Endothelial cell (in vitro differentiated cells): ENCODE measurements at regions not wholly inside any gene's neighbourhood (a gene's known extent, or its start where the extent isn't known, plus 50 kb on each side); places are given as distances from the start of the nearest gene placed in this dataset.

ENCODE experiments used
- DNase-seq: peaks from one replicate; pipeline ENCODE4 v3.0.0; 2021; ENCODE audit warnings: low spot score
- H3K27ac Mint-ChIP-seq: one replicate; pipeline ENCODE4 v1.8.0; 2021; ENCODE audit warnings: mixed read lengths, inconsistent platforms; ENCODE audit not compliant: unreplicated experiment
- H3K27me3 Mint-ChIP-seq: one replicate; pipeline ENCODE4 v1.8.0; 2021; ENCODE audit warnings: mild to moderate bottlenecking, moderate library complexity, mixed read lengths, inconsistent platforms; ENCODE audit not compliant: unreplicated experiment
- H3K36me3 Mint-ChIP-seq: one replicate; pipeline ENCODE4 v1.8.0; 2021; ENCODE audit warnings: mild to moderate bottlenecking, low read depth, mixed read lengths, inconsistent platforms; ENCODE audit not compliant: unreplicated experiment
- H3K4me1 Mint-ChIP-seq: one replicate; pipeline ENCODE4 v1.8.0; 2021; ENCODE audit warnings: mild to moderate bottlenecking, mixed read lengths, inconsistent platforms; ENCODE audit not compliant: unreplicated experiment
- H3K4me3 Mint-ChIP-seq: one replicate; pipeline ENCODE4 v1.8.0; 2021; ENCODE audit warnings: mild to moderate bottlenecking, mixed read lengths, inconsistent platforms; ENCODE audit not compliant: unreplicated experiment
- H3K9me3 Mint-ChIP-seq: one replicate; pipeline ENCODE4 v1.8.0; 2021; ENCODE audit warnings: mixed read lengths, inconsistent platforms; ENCODE audit not compliant: unreplicated experiment
- TF ChIP-seq, protein P1 (sequence below): fragments of 200-600 bp; sonication (generic); IDR thresholded peaks from one replicate; pipeline ENCODE4 v1.5.0; 2021; ENCODE audit warnings: antibody characterized with exemption; ENCODE audit not compliant: unreplicated experiment

GRCh38 chr2:22037274-22037673 is 913.5 kb downstream of the TDRD15 start:
- TF ChIP-seq, protein P1, sequence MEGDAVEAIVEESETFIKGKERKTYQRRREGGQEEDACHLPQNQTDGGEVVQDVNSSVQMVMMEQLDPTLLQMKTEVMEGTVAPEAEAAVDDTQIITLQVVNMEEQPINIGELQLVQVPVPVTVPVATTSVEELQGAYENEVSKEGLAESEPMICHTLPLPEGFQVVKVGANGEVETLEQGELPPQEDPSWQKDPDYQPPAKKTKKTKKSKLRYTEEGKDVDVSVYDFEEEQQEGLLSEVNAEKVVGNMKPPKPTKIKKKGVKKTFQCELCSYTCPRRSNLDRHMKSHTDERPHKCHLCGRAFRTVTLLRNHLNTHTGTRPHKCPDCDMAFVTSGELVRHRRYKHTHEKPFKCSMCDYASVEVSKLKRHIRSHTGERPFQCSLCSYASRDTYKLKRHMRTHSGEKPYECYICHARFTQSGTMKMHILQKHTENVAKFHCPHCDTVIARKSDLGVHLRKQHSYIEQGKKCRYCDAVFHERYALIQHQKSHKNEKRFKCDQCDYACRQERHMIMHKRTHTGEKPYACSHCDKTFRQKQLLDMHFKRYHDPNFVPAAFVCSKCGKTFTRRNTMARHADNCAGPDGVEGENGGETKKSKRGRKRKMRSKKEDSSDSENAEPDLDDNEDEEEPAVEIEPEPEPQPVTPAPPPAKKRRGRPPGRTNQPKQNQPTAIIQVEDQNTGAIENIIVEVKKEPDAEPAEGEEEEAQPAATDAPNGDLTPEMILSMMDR = no peak
- H3K4me3 Mint-ChIP-seq = no peak overlapping the region
- H3K27me3 Mint-ChIP-seq = no peaks in the 10 kb centered on the region
- DNase-seq = no peak
- H3K36me3 Mint-ChIP-seq = no peaks in the 10 kb centered on the region
- peak overlapping the region; percentile 50 for H3K27ac Mint-ChIP-seq
- H3K4me1 Mint-ChIP-seq = peaks cover 10% of the 10 kb centered on the region
- H3K9me3 Mint-ChIP-seq = no peaks in the 10 kb centered on the region

GRCh38 chr2:22043784-22044183 is 920.0 kb downstream of the TDRD15 start:
- H3K4me1 Mint-ChIP-seq = no peaks in the 10 kb centered on the region
- DNase-seq = no peak
- H3K27ac Mint-ChIP-seq = no peak overlapping the region
- no peak overlapping the region for H3K4me3 Mint-ChIP-seq
- H3K9me3 Mint-ChIP-seq = no peaks in the 10 kb centered on the region
- H3K27me3 Mint-ChIP-seq = no peaks in the 10 kb centered on the region
- TF ChIP-seq, protein P1 = peak; percentile 42
- no peaks in the 10 kb centered on the region for H3K36me3 Mint-ChIP-seq

GRCh38 chr2:22055784-22056620 is 932.2 kb downstream of the TDRD15 start:
- H3K27ac Mint-ChIP-seq = no peak overlapping the region
- no peak overlapping the region for H3K4me3 Mint-ChIP-seq
- H3K9me3 Mint-ChIP-seq = no peaks in the 10 kb centered on the region
- H3K27me3 Mint-ChIP-seq = no peaks in the 10 kb centered on the region
- no peak for DNase-seq
- no peaks in the 10 kb centered on the region for H3K4me1 Mint-ChIP-seq
- TF ChIP-seq, protein P1 = no peak
- H3K36me3 Mint-ChIP-seq = no peaks in the 10 kb centered on the region

- no peak for DNase-seq
- TF ChIP-seq, protein P1 = no peak
- no peaks in the 10 kb centered on the region for H3K9me3 Mint-ChIP-seq
- H3K4me3 Mint-ChIP-seq = no peak overlapping the region
- H3K36me3 Mint-ChIP-seq = no peaks in the 10 kb centered on the region
- no peak overlapping the region for H3K27ac Mint-ChIP-seq
- H3K27me3 Mint-ChIP-seq = no peaks in the 10 kb centered on the region
- H3K4me1 Mint-ChIP-seq = no peaks in the 10 kb centered on the region
Observed at GRCh38 chr2:22056621-22057132, 932.9 kb downstream of the TDRD15 start.

- Mint-ChIP-seq H3K4me1 (no peaks in the 10 kb centered on the region), H3K36me3 (no peaks in the 10 kb centered on the region), H3K4me3 (no peak overlapping the region), H3K9me3 (no peaks in the 10 kb centered on the region), H3K27ac (no peak overlapping the region), H3K27me3 (no peaks in the 10 kb centered on the region)
- TF ChIP-seq, protein P1 = no peak
- DNase-seq = no peak
Observed at GRCh38 chr2:22062679-22063078, 938.9 kb downstream of the TDRD15 start.
